ENCODE measurements at regions not wholly inside any gene's neighbourhood (a gene's known extent, or its start where the extent isn't known, plus 50 kb on each side); places are given as distances from the start of the nearest gene placed in this dataset.

DNA sequence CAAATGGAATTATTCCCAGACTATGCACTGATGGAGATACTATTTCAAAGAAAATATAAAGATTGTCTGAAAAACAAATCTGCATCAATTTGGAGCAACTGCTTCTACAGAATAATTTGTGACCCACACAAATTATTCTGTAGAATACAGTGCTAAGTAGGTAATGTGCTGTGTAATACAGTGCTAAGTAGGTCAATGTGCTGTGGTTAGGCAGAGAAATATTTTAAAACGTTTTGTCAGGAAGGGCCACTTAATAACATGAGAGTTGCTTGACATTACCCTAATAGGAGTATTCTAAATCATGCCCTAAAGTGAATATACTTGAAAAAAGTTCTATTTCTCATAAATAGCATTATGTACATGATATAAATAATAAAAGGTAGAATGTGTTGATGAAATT, 116.5 kb upstream of the KCND2 start:
- TF ChIP-seq POLR2A (IDR thresholded peaks at IDR 0.05): no peak
- TF ChIP-seq, protein P1, sequence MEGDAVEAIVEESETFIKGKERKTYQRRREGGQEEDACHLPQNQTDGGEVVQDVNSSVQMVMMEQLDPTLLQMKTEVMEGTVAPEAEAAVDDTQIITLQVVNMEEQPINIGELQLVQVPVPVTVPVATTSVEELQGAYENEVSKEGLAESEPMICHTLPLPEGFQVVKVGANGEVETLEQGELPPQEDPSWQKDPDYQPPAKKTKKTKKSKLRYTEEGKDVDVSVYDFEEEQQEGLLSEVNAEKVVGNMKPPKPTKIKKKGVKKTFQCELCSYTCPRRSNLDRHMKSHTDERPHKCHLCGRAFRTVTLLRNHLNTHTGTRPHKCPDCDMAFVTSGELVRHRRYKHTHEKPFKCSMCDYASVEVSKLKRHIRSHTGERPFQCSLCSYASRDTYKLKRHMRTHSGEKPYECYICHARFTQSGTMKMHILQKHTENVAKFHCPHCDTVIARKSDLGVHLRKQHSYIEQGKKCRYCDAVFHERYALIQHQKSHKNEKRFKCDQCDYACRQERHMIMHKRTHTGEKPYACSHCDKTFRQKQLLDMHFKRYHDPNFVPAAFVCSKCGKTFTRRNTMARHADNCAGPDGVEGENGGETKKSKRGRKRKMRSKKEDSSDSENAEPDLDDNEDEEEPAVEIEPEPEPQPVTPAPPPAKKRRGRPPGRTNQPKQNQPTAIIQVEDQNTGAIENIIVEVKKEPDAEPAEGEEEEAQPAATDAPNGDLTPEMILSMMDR (IDR thresholded peaks at IDR 0.05): no peak
- no peak for TF ChIP-seq POLR2AphosphoS5 (IDR thresholded peaks at IDR 0.05)
